Kidney (tissue), 13 donors: ENCODE measurements at regions not wholly inside any gene's neighbourhood (a gene's known extent, or its start where the extent isn't known, plus 50 kb on each side); places are given as distances from the start of the nearest gene placed in this dataset.

Source experiments
- DNase-seq, 5 donors: peaks; one replicate each; pipeline ENCODE4 v3.0.0-alpha.2; 2013 to 2020
- FAIRE-seq: peaks from 2 replicates; lab custom pipeline; 2012; peaks lifted over from hg19 to GRCh38; lab: Jason Lieb, UNC
- H3K27ac ChIP-seq, 2 donors: one replicate each; pipeline ENCODE4 v1.7.0; 2013; ENCODE audit warnings: low read depth in 2 of 2, low read length in 2 of 2, inconsistent platforms in 1 of 2
- H3K27me3 ChIP-seq: one replicate; pipeline ENCODE4 v1.7.1; 2013; ENCODE audit warnings: low read length, inconsistent platforms; ENCODE audit not compliant: control insufficient read depth, insufficient read depth
- H3K36me3 ChIP-seq, 3 donors: one replicate each; pipeline versions ENCODE4 v1.7.0 to v1.7.1; 2013; ENCODE audit warnings: low read length in 3 of 3, control low read depth in 1 of 3, inconsistent platforms in 1 of 3; ENCODE audit not compliant: insufficient read depth in 3 of 3, control insufficient read depth in 2 of 3
- H3K4me1 ChIP-seq, 3 donors: one replicate each; pipeline versions ENCODE4 v1.7.0 to v1.7.1; 2013; ENCODE audit warnings: low read length in 3 of 3, inconsistent platforms in 1 of 3, low read depth in 1 of 3; ENCODE audit not compliant: control insufficient read depth in 2 of 3, insufficient read depth in 2 of 3
- H3K4me3 ChIP-seq, 3 donors: one replicate each; pipeline versions ENCODE4 v1.7.0 to v1.8.1; 2013; ENCODE audit warnings: low read length in 3 of 3, control low read depth in 1 of 3, inconsistent platforms in 1 of 3
- H3K9ac ChIP-seq, 3 donors: one replicate each; pipeline versions ENCODE4 v1.7.0 to v1.7.1; 2013; ENCODE audit warnings: low read length in 3 of 3, control low read depth in 1 of 3, inconsistent platforms in 1 of 3
- H3K9me3 ChIP-seq, 3 donors: one replicate each; pipeline versions ENCODE4 v1.7.0 to v1.7.1; 2013; ENCODE audit warnings: low read length in 3 of 3, control low read depth in 1 of 3, inconsistent platforms in 1 of 3; ENCODE audit not compliant: control insufficient read depth in 2 of 3, insufficient read depth in 1 of 3
- intact Hi-C: fragments of 100-400 bp; cut with DNase I; formaldehyde crosslinking; loops from one replicate; pipeline ENCODE4 v1.11.1; 2022
- TF ChIP-seq, protein P1 (sequence below): IDR thresholded peaks from 3 replicates; pipeline ENCODE4 v1.5.1; 2012; ENCODE audit warnings: mild to moderate bottlenecking, moderate library complexity, borderline replicate concordance; ENCODE audit not compliant: insufficient read depth; ENCODE audit errors: extremely low read depth
- donor health status: control.
- donor health status: control.
- donor health status: control.
- donor health status: control.
- donor health status: control.
- donor health status: DM: yes; HTN: yes; CAD: no.
- donor health status: Normal renal cell carcinoma (clear cell type).

DNA sequence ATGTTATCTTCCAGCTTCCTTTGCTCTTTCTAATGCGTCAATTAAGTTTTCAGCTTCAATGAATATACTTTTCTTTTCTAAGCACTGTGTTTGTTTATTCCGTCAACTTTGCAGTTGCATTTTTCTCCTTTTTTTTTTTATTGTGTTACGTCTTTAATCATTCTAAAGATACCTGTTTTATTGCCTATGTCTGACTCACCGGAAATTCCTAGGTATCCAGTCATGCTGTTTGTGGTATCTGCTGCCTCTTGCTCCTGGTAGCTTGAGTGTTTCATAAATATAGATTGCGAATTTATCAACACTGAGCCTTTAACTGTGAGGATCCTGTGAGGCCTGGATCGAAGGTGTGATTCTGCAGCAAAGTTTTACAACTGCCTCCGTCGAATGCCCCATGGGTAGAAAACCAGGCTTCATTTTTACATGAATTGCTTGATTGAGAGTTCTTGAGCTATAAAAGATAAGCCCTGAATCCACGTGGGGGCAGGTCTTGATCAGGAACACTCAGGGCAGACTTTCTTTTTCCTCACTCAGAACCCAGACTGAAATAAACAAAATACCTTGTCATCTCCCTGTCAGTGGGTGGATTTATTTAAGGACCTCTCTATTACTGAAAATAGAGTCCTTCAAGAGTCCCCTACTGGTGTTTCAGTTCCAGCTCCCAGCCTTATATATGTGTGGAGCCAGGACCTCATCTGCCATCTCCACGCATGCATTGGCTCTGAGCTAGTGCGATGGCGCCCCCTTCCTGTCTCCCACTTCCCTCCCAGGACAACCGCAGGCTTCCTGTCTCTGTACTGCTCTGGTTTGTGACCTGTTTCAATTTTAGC lies 60.1 kb upstream of the LRRC1 start:
- FAIRE-seq (no peak), DNase-seq (no peak)
- no peak overlapping the region for H3K9ac ChIP-seq
- no peaks in the 10 kb centered on the region for H3K27me3 ChIP-seq
- H3K27ac ChIP-seq = no peak overlapping the region
- no peaks in the 10 kb centered on the region for H3K9me3 ChIP-seq
- H3K36me3 ChIP-seq = no peaks in the 10 kb centered on the region
- intact Hi-C loops = no loop called here
- H3K4me3 ChIP-seq = no peak overlapping the region
- no peaks in the 10 kb centered on the region for H3K4me1 ChIP-seq
- TF ChIP-seq, protein P1, sequence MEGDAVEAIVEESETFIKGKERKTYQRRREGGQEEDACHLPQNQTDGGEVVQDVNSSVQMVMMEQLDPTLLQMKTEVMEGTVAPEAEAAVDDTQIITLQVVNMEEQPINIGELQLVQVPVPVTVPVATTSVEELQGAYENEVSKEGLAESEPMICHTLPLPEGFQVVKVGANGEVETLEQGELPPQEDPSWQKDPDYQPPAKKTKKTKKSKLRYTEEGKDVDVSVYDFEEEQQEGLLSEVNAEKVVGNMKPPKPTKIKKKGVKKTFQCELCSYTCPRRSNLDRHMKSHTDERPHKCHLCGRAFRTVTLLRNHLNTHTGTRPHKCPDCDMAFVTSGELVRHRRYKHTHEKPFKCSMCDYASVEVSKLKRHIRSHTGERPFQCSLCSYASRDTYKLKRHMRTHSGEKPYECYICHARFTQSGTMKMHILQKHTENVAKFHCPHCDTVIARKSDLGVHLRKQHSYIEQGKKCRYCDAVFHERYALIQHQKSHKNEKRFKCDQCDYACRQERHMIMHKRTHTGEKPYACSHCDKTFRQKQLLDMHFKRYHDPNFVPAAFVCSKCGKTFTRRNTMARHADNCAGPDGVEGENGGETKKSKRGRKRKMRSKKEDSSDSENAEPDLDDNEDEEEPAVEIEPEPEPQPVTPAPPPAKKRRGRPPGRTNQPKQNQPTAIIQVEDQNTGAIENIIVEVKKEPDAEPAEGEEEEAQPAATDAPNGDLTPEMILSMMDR = peak; percentile 18

DNA sequence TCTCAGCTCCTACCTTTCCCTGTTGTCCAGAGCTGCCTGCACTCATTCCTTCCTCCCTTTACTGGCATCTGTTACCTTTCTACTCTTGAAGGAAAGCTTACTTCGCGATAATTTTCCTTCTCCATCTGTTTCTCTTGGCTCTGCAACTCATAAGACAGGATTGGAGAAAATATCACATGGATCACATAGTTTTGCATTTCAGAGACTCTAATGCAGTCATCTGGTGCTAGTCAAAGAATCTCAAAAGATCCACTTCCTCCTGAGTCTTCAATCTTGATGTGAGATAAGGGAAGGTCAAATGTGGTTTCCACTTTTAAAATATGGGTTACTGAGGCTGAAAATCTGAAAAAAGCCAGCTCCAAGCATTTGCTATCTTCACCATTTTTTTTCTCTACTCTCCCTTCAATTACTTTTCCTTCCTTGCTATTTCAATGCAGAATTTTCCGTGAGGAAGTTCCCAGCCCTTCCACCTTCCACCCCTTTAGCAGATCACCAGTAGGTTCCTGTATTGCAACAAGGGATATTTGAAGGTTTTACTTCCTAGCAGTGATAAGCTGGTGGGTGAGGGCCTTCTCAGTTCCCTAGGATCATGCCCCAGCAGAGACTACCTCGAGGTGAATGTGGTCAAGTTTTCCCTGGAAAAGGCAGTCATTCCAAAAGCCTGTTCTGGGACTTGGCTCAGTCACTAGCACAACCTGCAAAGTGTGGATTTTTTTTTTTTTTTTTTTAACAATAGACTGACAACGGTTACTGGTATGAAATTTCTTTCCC lies 62.8 kb upstream of the LRRC1 start:
- no peak for FAIRE-seq
- intact Hi-C loops = no loop called here
- H3K4me3 ChIP-seq = no peak overlapping the region

DNA sequence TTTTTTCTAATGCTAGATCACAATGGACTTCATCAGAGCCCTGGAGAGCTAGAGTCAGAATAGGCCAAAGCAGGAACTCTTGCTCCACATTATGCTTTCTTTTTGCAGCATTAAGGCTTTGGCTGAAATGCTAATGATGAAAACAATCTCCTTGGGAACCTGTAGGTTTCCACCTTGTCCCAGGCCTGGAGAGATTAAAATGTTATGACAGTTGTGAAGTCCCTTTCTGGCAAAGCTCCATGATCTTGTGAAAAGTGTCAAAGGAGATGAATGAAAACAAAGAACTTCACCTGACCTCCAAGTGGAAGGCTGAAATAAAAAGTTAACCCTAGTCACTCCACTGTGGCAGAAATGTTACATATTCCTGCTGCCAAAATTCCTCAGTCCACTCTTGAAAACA lies 64.0 kb upstream of the LRRC1 start:
- H3K4me3 ChIP-seq = no peak overlapping the region
- H3K27ac ChIP-seq = no peak overlapping the region
- H3K36me3 ChIP-seq = no peaks in the 10 kb centered on the region
- H3K9ac ChIP-seq = no peak overlapping the region
- H3K9me3 ChIP-seq = no peaks in the 10 kb centered on the region
- TF ChIP-seq, protein P1 = no peak
- H3K4me1 ChIP-seq = peaks cover 0 to 2% (median 0%) of the 10 kb centered on the region in 3 donors
- intact Hi-C loops = no loop called here
- no peaks in the 10 kb centered on the region for H3K27me3 ChIP-seq
- DNase-seq (no peak), FAIRE-seq (no peak)

More for the DNA sequence above, 62.8 kb upstream of the LRRC1 start:
- no peaks in the 10 kb centered on the region for H3K9me3 ChIP-seq
- TF ChIP-seq, protein P1 = no peak
- peaks cover 0 to 2% (median 0%) of the 10 kb centered on the region in 3 donors for H3K4me1 ChIP-seq
- H3K36me3 ChIP-seq = no peaks in the 10 kb centered on the region
- no peaks in the 10 kb centered on the region for H3K27me3 ChIP-seq
- no peak overlapping the region for H3K9ac ChIP-seq
- no peak for DNase-seq
- H3K27ac ChIP-seq = no peak overlapping the region
